Natural killer cell (primary cell): ENCODE measurements at regions not wholly inside any gene's neighbourhood (a gene's known extent, or its start where the extent isn't known, plus 50 kb on each side); places are given as distances from the start of the nearest gene placed in this dataset.
"Not testable (repeated sequence)": the region's sequence is repeated elsewhere in the genome, so short reads cannot be mapped to it uniquely, and the experiment has no call there.

ENCODE experiments used
- ATAC-seq, 3 donors: fragments of 150-1000 bp in 2 of 3; fragments of 200-7000 bp in 1 of 3; cut with Tn5 transposase; 1 replicate in 1 of 3; 2 replicates in 2 of 3; pipeline ENCODE4 v1.10.0; 2021; ENCODE audit warnings: mild to moderate bottlenecking in 2 of 3, moderate library complexity in 2 of 3
- DNase-seq, 2 donors: peaks; one replicate each; pipeline versions ENCODE4 v3.0.0 to v3.0.0-alpha.2; 2013 to 2021; ENCODE audit warnings: mixed read lengths in 1 of 2
- H3K27ac ChIP-seq: one replicate; pipeline ENCODE4 v1.5.1; 2013; ENCODE audit warnings: mild to moderate bottlenecking, low read length
- H3K27me3 ChIP-seq: one replicate; pipeline ENCODE4 v1.6.1; 2013; ENCODE audit warnings: low read length; ENCODE audit not compliant: control insufficient read depth, insufficient read depth
- H3K36me3 ChIP-seq: one replicate; pipeline ENCODE4 v1.6.1; 2013; ENCODE audit warnings: low read length; ENCODE audit not compliant: control insufficient read depth, insufficient read depth
- H3K4me1 ChIP-seq: one replicate; pipeline ENCODE4 v1.6.1; 2013; ENCODE audit warnings: low read length; ENCODE audit not compliant: control insufficient read depth, insufficient read depth
- H3K4me3 ChIP-seq: one replicate; pipeline ENCODE4 v1.5.1; 2013; ENCODE audit warnings: low read length
- H3K9me3 ChIP-seq: one replicate; pipeline ENCODE4 v1.6.1; 2013; ENCODE audit warnings: low read length; ENCODE audit not compliant: control insufficient read depth, insufficient read depth
- H3K27ac Mint-ChIP-seq, 2 donors: one replicate each; pipeline ENCODE4 v1.8.0; 2022; ENCODE audit warnings: mild to moderate bottlenecking in 2 of 2, mixed read lengths in 2 of 2, moderate library complexity in 1 of 2
- H3K27me3 Mint-ChIP-seq, 2 donors: one replicate each; pipeline ENCODE4 v1.8.0; 2022; ENCODE audit warnings: low read depth in 2 of 2, mixed read lengths in 2 of 2
- H3K36me3 Mint-ChIP-seq: one replicate; pipeline ENCODE4 v1.8.0; 2022; ENCODE audit warnings: mixed read lengths
- H3K4me1 Mint-ChIP-seq, 2 donors: one replicate each; pipeline ENCODE4 v1.8.0; 2022; ENCODE audit warnings: mixed read lengths in 2 of 2
- H3K4me3 Mint-ChIP-seq: one replicate; pipeline ENCODE4 v1.8.0; 2022; ENCODE audit warnings: mild to moderate bottlenecking, moderate library complexity, mixed read lengths
- H3K9me3 Mint-ChIP-seq, 2 donors: one replicate each; pipeline ENCODE4 v1.8.0; 2022; ENCODE audit warnings: mixed read lengths in 2 of 2
- CTCF ChIP-seq: fragments of 200-600 bp; IDR thresholded peaks from one replicate; pipeline ENCODE4 v1.8.0; 2022; ENCODE audit warnings: antibody characterized with exemption
- WGBS: methylation state at CpG from one replicate; pipeline ENCODE4 v1.1.7; 2013; ENCODE audit warnings: missing lambda C conversion rate; ENCODE audit not compliant: insufficient coverage; 5-methylcytosine and 5-hydroxymethylcytosine counted together
- intact Hi-C: fragments of 100-400 bp; cut with micrococcal nuclease; formaldehyde crosslinking; loops from one replicate; pipeline ENCODE4 v1.14.2; 2022

- no peak overlapping the region for H3K27ac ChIP-seq
- no peaks in the 10 kb centered on the region for H3K27me3 ChIP-seq
- H3K9me3 ChIP-seq: no peaks in the 10 kb centered on the region
- ATAC-seq: no peak
- Mint-ChIP-seq H3K4me3 (no peak overlapping the region), H3K27ac (no peak overlapping the region), H3K27me3 (no peaks in the 10 kb centered on the region), H3K4me1 (no peaks in the 10 kb centered on the region), H3K9me3 (peaks cover 0 to 2% of the 10 kb centered on the region in 2 donors), H3K36me3 (no peaks in the 10 kb centered on the region)
- H3K36me3 ChIP-seq: no peaks in the 10 kb centered on the region
- TF ChIP-seq CTCF: no peak
- WGBS: 88% methylated on average over 4 of the region's 4 CpGs
- intact Hi-C loops: no loop called here
- H3K4me3 ChIP-seq: no peak overlapping the region
- H3K4me1 ChIP-seq: no peaks in the 10 kb centered on the region
- DNase-seq: no peak
Measured at GRCh38 chr14:37731094-37731493, 135.7 kb downstream of the TTC6 start.

- Histone ChIP-seq H3K4me1 (no peaks in the 10 kb centered on the region), H3K27me3 (no peaks in the 10 kb centered on the region), H3K27ac (no peak overlapping the region), H3K9me3 (no peaks in the 10 kb centered on the region), H3K36me3 (no peaks in the 10 kb centered on the region), H3K4me3 (no peak overlapping the region)
- TF ChIP-seq CTCF: no peak
- H3K4me3 Mint-ChIP-seq: no peak overlapping the region
- intact Hi-C loops: no loop called here
- ATAC-seq: no peak
- H3K27ac Mint-ChIP-seq: no peak overlapping the region
- no peak for DNase-seq
- no peaks in the 10 kb centered on the region for H3K36me3 Mint-ChIP-seq
- H3K4me1 Mint-ChIP-seq: no peaks in the 10 kb centered on the region
- no peaks in the 10 kb centered on the region for H3K27me3 Mint-ChIP-seq
- peaks cover 13 to 16% of the 10 kb centered on the region in 2 donors for H3K9me3 Mint-ChIP-seq
- WGBS: 40% methylated on average over 1 of the region's 2 CpGs
Measured at GRCh38 chr14:37745657-37746056, 150.2 kb downstream of the TTC6 start.

GRCh38 chr14:37746140-37746832, 150.9 kb downstream of the TTC6 start:
- Histone ChIP-seq H3K9me3 (no peaks in the 10 kb centered on the region), H3K36me3 (no peaks in the 10 kb centered on the region), H3K4me3 (no peak overlapping the region), H3K27ac (no peak overlapping the region), H3K4me1 (no peaks in the 10 kb centered on the region), H3K27me3 (no peaks in the 10 kb centered on the region)
- H3K4me3 Mint-ChIP-seq: no peak overlapping the region
- 61% methylated on average over 1 of the region's 1 CpG for WGBS
- TF ChIP-seq CTCF: no peak
- ATAC-seq (no peak), DNase-seq (no peak)
- H3K27ac Mint-ChIP-seq: no peak overlapping the region
- no peaks in the 10 kb centered on the region for H3K27me3 Mint-ChIP-seq
- H3K36me3 Mint-ChIP-seq: no peaks in the 10 kb centered on the region
- intact Hi-C loops: no loop called here
- no peaks in the 10 kb centered on the region for H3K4me1 Mint-ChIP-seq
- peaks cover 13 to 16% of the 10 kb centered on the region in 2 donors for H3K9me3 Mint-ChIP-seq

- WGBS: 91% methylated on average over 3 of the region's 5 CpGs
- no peaks in the 10 kb centered on the region for H3K36me3 ChIP-seq
- no peak for TF ChIP-seq CTCF
- no peak overlapping the region for H3K27ac ChIP-seq
- ATAC-seq (no peak), DNase-seq (no peak)
- intact Hi-C loops: no loop called here
- Mint-ChIP-seq H3K4me1 (no peaks in the 10 kb centered on the region), H3K9me3 (peaks cover 8 to 9% of the 10 kb centered on the region in 2 donors), H3K4me3 (no peak overlapping the region), H3K27me3 (no peaks in the 10 kb centered on the region), H3K36me3 (no peaks in the 10 kb centered on the region), H3K27ac (no peak overlapping the region)
- no peaks in the 10 kb centered on the region for H3K9me3 ChIP-seq
- H3K27me3 ChIP-seq: no peaks in the 10 kb centered on the region
- no peak overlapping the region for H3K4me3 ChIP-seq
- H3K4me1 ChIP-seq: no peaks in the 10 kb centered on the region
Measured at GRCh38 chr14:37753459-37753858, 158.0 kb downstream of the TTC6 start.

- WGBS: 64% methylated on average over 2 of the region's 2 CpGs
- peaks cover 20 to 26% of the 10 kb centered on the region in 2 donors for H3K9me3 Mint-ChIP-seq
- H3K4me1 Mint-ChIP-seq, H3K4me1 ChIP-seq, intact Hi-C loops, H3K27ac ChIP-seq, H3K27ac Mint-ChIP-seq, H3K9me3 ChIP-seq, H3K36me3 ChIP-seq, H3K4me3 Mint-ChIP-seq, H3K36me3 Mint-ChIP-seq, H3K27me3 Mint-ChIP-seq, ATAC-seq, H3K27me3 ChIP-seq, DNase-seq, H3K4me3 ChIP-seq: not testable (repeated sequence)
Measured at GRCh38 chr14:37760275-37760674, 164.8 kb downstream of the TTC6 start.
